ENCODE measurements at regions not wholly inside any gene's neighbourhood (a gene's known extent, or its start where the extent isn't known, plus 50 kb on each side); places are given as distances from the start of the nearest gene placed in this dataset.
A peak's percentile ranks its signal among the peaks of the same experiment; 100 is the strongest.

DNA sequence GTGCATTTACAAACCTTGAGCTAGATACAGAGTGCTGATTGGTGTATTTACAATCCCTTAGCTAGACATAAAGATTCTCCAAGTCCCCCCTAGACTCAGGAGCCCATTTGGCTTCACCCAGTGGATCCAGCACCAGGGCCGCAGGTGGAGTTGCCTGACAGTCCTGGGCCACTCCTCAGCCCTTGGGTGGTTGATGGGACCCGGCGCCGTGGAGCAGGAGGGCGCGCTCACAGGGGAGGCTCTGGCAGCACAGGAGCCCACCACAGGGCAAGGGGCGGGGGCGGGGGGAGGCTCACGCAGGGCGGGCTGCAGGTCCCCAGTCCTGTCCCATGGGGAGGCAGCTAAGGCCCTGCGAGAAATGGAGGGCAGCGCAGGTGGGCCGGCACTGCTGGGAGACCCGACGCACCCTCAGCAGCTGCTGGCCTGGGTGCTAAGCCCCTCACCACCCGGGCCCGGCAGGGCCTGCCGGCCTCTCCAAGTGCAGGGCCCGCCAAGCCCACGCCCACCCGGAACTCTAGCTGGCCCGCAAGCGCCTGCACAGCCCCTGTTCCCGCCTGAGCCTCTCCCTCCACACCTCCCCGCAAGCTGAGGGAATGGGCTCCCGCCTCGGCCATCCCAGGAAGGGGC, 613.5 kb downstream of the TLE4 start:
- TF ChIP-seq, protein P1, sequence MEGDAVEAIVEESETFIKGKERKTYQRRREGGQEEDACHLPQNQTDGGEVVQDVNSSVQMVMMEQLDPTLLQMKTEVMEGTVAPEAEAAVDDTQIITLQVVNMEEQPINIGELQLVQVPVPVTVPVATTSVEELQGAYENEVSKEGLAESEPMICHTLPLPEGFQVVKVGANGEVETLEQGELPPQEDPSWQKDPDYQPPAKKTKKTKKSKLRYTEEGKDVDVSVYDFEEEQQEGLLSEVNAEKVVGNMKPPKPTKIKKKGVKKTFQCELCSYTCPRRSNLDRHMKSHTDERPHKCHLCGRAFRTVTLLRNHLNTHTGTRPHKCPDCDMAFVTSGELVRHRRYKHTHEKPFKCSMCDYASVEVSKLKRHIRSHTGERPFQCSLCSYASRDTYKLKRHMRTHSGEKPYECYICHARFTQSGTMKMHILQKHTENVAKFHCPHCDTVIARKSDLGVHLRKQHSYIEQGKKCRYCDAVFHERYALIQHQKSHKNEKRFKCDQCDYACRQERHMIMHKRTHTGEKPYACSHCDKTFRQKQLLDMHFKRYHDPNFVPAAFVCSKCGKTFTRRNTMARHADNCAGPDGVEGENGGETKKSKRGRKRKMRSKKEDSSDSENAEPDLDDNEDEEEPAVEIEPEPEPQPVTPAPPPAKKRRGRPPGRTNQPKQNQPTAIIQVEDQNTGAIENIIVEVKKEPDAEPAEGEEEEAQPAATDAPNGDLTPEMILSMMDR (conservative IDR thresholded peaks at IDR 0.05; ENCODE audit: low read depth): no peak
- POLR2A ChIA-PET (ENCODE audit: low non-redundant PET): no interaction called here
- CTCF ChIA-PET: no interaction called here
- no peak for DNase-seq (ENCODE audit: low spot score)
- H3K27ac ChIP-seq: no peak overlapping the region

DNA sequence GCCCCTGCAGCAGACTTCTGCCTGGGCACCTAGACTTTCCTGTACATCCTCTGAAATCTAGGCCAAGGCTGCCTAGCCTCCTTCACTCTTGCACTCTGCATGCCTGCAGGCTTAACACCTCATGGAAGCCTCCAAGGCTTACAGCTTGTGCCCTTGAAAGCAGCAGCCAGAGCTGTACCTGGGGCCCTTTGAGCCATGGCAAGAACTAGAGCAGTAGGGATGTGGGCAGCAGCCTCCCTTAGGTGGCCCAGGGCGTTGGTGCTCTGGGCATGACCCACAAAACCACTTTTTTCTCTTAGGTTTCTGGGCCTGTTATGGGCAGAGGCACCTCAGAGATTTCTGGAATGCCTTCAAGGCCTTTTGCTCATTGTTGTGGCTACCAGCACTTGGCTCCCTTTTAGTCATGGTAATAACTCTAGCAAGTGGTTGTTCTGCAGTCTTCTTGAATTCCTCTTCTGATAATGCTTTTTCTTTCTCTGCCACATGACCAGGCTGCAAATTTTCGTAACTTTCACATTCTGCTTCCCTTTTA, 606.2 kb downstream of the TLE4 start:
- CTCF ChIA-PET: no interaction called here
- TF ChIP-seq, protein P1 (conservative IDR thresholded peaks at IDR 0.05; ENCODE audit: low read depth): no peak
- no peak overlapping the region for H3K27ac ChIP-seq
- no peak for DNase-seq (ENCODE audit: low spot score)
- POLR2A ChIA-PET (ENCODE audit: low non-redundant PET): no interaction called here

DNA sequence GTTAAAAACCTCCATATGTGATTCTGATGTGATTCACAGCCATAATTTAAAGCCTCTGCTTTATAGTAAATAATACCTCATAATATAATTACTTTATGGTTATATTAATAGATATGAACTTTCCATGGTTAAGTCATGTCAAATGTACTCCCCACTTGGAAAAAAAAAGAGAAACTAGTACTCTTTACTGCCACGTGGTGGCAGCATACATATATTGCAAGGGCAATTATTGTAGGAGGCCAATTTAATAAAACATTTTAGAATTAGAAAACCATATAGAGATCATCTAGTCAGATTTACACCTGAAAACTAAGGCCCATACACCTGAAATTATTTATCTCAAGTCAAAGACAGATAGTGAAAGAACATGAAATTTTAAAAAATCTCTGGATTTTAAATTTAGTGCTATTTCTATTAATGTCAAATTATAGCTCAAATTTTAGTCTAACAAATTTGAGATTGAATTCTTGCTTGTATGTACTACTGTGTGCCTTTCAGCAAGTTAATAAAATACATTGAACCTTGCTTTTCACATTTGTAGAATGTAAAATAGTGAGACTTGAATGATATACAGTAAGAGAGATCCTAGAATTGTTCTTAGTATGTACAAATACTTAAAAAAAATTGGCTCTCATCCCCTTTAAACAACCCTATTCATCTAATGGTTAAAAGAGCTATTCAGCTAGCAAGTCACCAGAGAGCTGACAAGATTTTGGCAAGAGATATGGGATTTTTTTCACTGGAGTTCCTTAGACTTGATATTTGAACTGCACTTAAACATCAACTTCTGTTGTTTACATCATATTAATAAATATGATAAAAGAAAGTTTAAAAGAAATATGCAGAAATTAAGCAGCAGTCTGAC, 603.8 kb downstream of the TLE4 start:
- CTCF ChIA-PET: interaction anchor here (0.5 to 0.6 kb wide), 3 partner anchors 34 to 602 kb away, joined by 3 to 4 read pairs (median 3); no protein-coding TSS in a partner anchor
- H3K27ac ChIP-seq: no peak overlapping the region
- TF ChIP-seq, protein P1 (conservative IDR thresholded peaks at IDR 0.05; ENCODE audit: low read depth): peak; percentile 95
- POLR2A ChIA-PET (ENCODE audit: low non-redundant PET): no interaction called here
- peak; percentile 31 for DNase-seq (ENCODE audit: low spot score)

GRCh38 chr9:80163889-80164288, 592.1 kb downstream of the TLE4 start:
- POLR2A ChIA-PET (ENCODE audit: low non-redundant PET): no interaction called here

GRCh38 chr9:80158554-80159170, 586.9 kb downstream of the TLE4 start:
- DNase-seq (ENCODE audit: low spot score): no peak
- no peak overlapping the region for H3K27ac ChIP-seq
- POLR2A ChIA-PET (ENCODE audit: low non-redundant PET): no interaction called here
- CTCF ChIA-PET: no interaction called here
- TF ChIP-seq, protein P1 (conservative IDR thresholded peaks at IDR 0.05; ENCODE audit: low read depth): no peak

More at GRCh38 chr9:80163889-80164288, 592.1 kb downstream of the TLE4 start:
- H3K27ac ChIP-seq: no peak overlapping the region
- no peak for DNase-seq (ENCODE audit: low spot score)
- CTCF ChIA-PET: no interaction called here
- TF ChIP-seq, protein P1 (conservative IDR thresholded peaks at IDR 0.05; ENCODE audit: low read depth): no peak

- CTCF ChIA-PET: no interaction called here
- no peak for DNase-seq (ENCODE audit: low spot score)
- H3K27ac ChIP-seq: no peak overlapping the region
- TF ChIP-seq, protein P1 (conservative IDR thresholded peaks at IDR 0.05; ENCODE audit: low read depth): no peak
- POLR2A ChIA-PET (ENCODE audit: low non-redundant PET): no interaction called here
Observed at GRCh38 chr9:80158131-80158530, 586.4 kb downstream of the TLE4 start.
